GM04503 (cell line): ENCODE measurements at regions not wholly inside any gene's neighbourhood (a gene's known extent, or its start where the extent isn't known, plus 50 kb on each side); places are given as distances from the start of the nearest gene placed in this dataset.
A peak's percentile ranks its signal among the peaks of the same experiment; 100 is the strongest.

Experiments used
- DNase-seq: peaks from one replicate; pipeline ENCODE4 v3.0.0-alpha.2; 2012; ENCODE audit warnings: low read depth

- no peak for DNase-seq
These were observed 196.2 kb upstream of the HMGA2 start for GRCh38 chr12:65628061-65628460.

- DNase-seq = no peak
These were observed 193.7 kb upstream of the HMGA2 start for GRCh38 chr12:65630555-65630954.

GRCh38 chr12:65631621-65632111 lies 192.6 kb upstream of the HMGA2 start:
- DNase-seq = peak; percentile 100

- no peak for DNase-seq
These were observed 192.0 kb upstream of the HMGA2 start for GRCh38 chr12:65632131-65632855.

- no peak for DNase-seq
These were observed 190.2 kb upstream of the HMGA2 start for GRCh38 chr12:65634061-65634460.

- no peak for DNase-seq
These were observed 189.5 kb upstream of the HMGA2 start for GRCh38 chr12:65634626-65635331.

GRCh38 chr12:65636436-65636835 lies 187.8 kb upstream of the HMGA2 start:
- no peak for DNase-seq

GRCh38 chr12:65637150-65637549 lies 187.1 kb upstream of the HMGA2 start:
- DNase-seq = no peak

GRCh38 chr12:65637774-65638173 lies 186.5 kb upstream of the HMGA2 start:
- no peak for DNase-seq

- no peak for DNase-seq
These were observed 186.0 kb upstream of the HMGA2 start for GRCh38 chr12:65638324-65638723.

GRCh38 chr12:65640489-65640901 lies 183.8 kb upstream of the HMGA2 start:
- no peak for DNase-seq

- DNase-seq = no peak
These were observed 182.1 kb upstream of the HMGA2 start for GRCh38 chr12:65642061-65642661.

GRCh38 chr12:65643171-65643570 lies 181.1 kb upstream of the HMGA2 start:
- no peak for DNase-seq

GRCh38 chr12:65643595-65644386 lies 180.5 kb upstream of the HMGA2 start:
- no peak for DNase-seq

GRCh38 chr12:65646127-65646643 lies 178.1 kb upstream of the HMGA2 start:
- DNase-seq = no peak

GRCh38 chr12:65647074-65647473 lies 177.2 kb upstream of the HMGA2 start:
- DNase-seq = no peak

- DNase-seq = no peak
These were observed 175.8 kb upstream of the HMGA2 start for GRCh38 chr12:65648461-65648860.

- DNase-seq = peak; percentile 96
These were observed 175.2 kb upstream of the HMGA2 start for GRCh38 chr12:65649126-65649525.

GRCh38 chr12:65651060-65651459 lies 173.2 kb upstream of the HMGA2 start:
- no peak for DNase-seq

GRCh38 chr12:65653321-65653720 lies 171.0 kb upstream of the HMGA2 start:
- DNase-seq = no peak

GRCh38 chr12:65653946-65654629 lies 170.2 kb upstream of the HMGA2 start:
- DNase-seq = no peak
